ENCODE measurements at regions not wholly inside any gene's neighbourhood (a gene's known extent, or its start where the extent isn't known, plus 50 kb on each side); places are given as distances from the start of the nearest gene placed in this dataset.

DNA sequence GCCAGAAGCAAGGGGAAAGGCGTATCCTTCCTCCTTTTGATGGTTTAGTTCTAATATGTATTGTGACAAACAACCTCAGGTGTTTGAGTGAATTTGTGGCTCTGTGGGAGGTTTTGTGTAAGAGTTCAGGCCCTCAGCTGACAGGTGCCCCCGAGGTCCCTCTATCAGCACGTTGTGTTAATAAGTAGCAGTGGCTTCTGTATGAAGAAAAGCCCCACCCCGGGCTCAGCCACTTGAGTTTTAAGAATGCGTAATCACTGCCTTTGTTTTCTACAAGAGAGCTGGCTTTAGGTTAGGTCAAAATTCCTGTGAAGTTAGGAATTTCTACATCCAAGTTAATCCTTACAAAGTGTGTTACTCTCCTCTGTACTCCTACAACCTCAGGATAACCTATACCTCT lies 92.4 kb upstream of the PGBD5 start:
- Histone ChIP-seq H3K14ac (replicated peaks; ENCODE audit: low read depth, low read length) (no peak overlapping the region), H3K36me3 (ENCODE audit: control insufficient read depth, insufficient read depth, low read length) (no peaks in the 10 kb centered on the region), H2AK5ac (ENCODE audit: low read depth, low read length) (no peak overlapping the region)

More for the DNA sequence above, 92.4 kb upstream of the PGBD5 start:
- Histone ChIP-seq H3K27ac (ENCODE audit: insufficient read depth, low read length) (no peak overlapping the region), H4K91ac (ENCODE audit: insufficient read depth, low read depth, low read length) (no peak overlapping the region), H3K23ac (ENCODE audit: low read depth, low read length) (no peak overlapping the region), H4K8ac (ENCODE audit: low read depth in 2 of 2, low read length in 2 of 2) (no peak overlapping the region), H3K27me3 (ENCODE audit: control insufficient read depth, insufficient read depth, low read length) (no peaks in the 10 kb centered on the region; the same call in 1 of the 2 replicates), H2AK9ac (replicated peaks; ENCODE audit: low read depth, low read length, poor library complexity) (no peak overlapping the region), H2BK5ac (ENCODE audit: low read depth, low read length, poor library complexity, severe bottlenecking) (no peak overlapping the region), H3K9me3 (ENCODE audit: control insufficient read depth, insufficient read depth, low read length) (peaks cover 2% of the 10 kb centered on the region; the same call in 1 of the 2 replicates), H4K5ac (ENCODE audit: low read depth, low read length) (no peak overlapping the region), H4K20me1 (ENCODE audit: insufficient read depth, low read length) (no peaks in the 10 kb centered on the region), H2AFZ (replicated peaks; ENCODE audit: low read length, poor library complexity) (no peak overlapping the region), H3K4me2 (ENCODE audit: low read depth, low read length) (no peak overlapping the region), H3K4me3 (ENCODE audit: insufficient read depth, low read depth, low read length) (no peak overlapping the region), H3K9ac (ENCODE audit: low read depth, low read length) (no peak overlapping the region), H3K4me1 (ENCODE audit: control insufficient read depth, insufficient read depth, low read length) (no peaks in the 10 kb centered on the region), H3K9me1 (ENCODE audit: insufficient read depth, low read length) (no peaks in the 10 kb centered on the region), H3K18ac (ENCODE audit: low read depth, low read length) (no peak overlapping the region), H2BK20ac (ENCODE audit: low read depth, low read length) (no peak overlapping the region), H2BK120ac (ENCODE audit: low read depth, low read length) (no peak overlapping the region), H3K56ac (ENCODE audit: extremely low read depth, insufficient read depth, low read length) (no peak overlapping the region), H2BK15ac (ENCODE audit: low read depth, low read length) (no peak overlapping the region), H3K79me1 (ENCODE audit: low read depth in 1 of 2, low read length in 2 of 2) (no peaks in the 10 kb centered on the region), H3K4ac (ENCODE audit: low read depth, low read length) (no peak overlapping the region)
- CTCF ChIA-PET: no interaction called here
- POLR2A ChIA-PET (ENCODE audit: unreplicated experiment): no interaction called here
- BruUV-seq (replicated peaks): no TSS peak
- intact Hi-C loops (cut with micrococcal nuclease) (no loop called here), in situ Hi-C loops (cut with MboI; ENCODE audit: low sequenced_read_pairs) (no loop called here), dilution Hi-C loops (cut with HindIII; ENCODE audit: low sequenced_read_pairs, unreplicated experiment) (no loop called here)
- ATAC-seq (ENCODE audit: low read depth) (no peak), DNase-seq (no peak)
- no CpG with 5 or more reads among the region's 5 CpGs for WGBS, 2 experiments (ENCODE audit: extremely low coverage in 2 of 2, insufficient read length in 1 of 2)
- no peak for TF ChIP-seq CEBPB (IDR thresholded peaks at IDR 0.05; ENCODE audit: low read depth, low read length)
- TF ChIP-seq RFX5 (IDR thresholded peaks at IDR 0.05; ENCODE audit: low read depth, low read length): no peak
- TF ChIP-seq USF2 (IDR thresholded peaks at IDR 0.05; ENCODE audit: low read depth, low read length): no peak
- no peak for TF ChIP-seq MXI1 (IDR thresholded peaks at IDR 0.05; ENCODE audit: borderline replicate concordance, low read depth, low read length)
- no peak for TF ChIP-seq CTCF (conservative IDR thresholded peaks at IDR 0.05; ENCODE audit: low read depth, low read length)
- no peak for TF ChIP-seq RCOR1 (IDR thresholded peaks at IDR 0.05; ENCODE audit: insufficient replicate concordance, low read length)
- no peak for TF ChIP-seq RAD21 (IDR thresholded peaks at IDR 0.05; ENCODE audit: low read length)
- TF ChIP-seq NFE2L2 (IDR thresholded peaks at IDR 0.05; ENCODE audit: low read depth, low read length): no peak
- no peak for TF ChIP-seq MAFK (IDR thresholded peaks at IDR 0.05; ENCODE audit: low read depth, low read length)
- no peak for TF ChIP-seq BHLHE40 (IDR thresholded peaks at IDR 0.05; ENCODE audit: low read depth, low read length)
- TF ChIP-seq SMC3 (IDR thresholded peaks at IDR 0.05; ENCODE audit: low read depth, low read length): no peak
- no peak for TF ChIP-seq MAZ (IDR thresholded peaks at IDR 0.05; ENCODE audit: borderline replicate concordance, low read depth, low read length)
